ENCODE measurements at regions not wholly inside any gene's neighbourhood (a gene's known extent, or its start where the extent isn't known, plus 50 kb on each side); places are given as distances from the start of the nearest gene placed in this dataset.
"Not testable (repeated sequence)": the region's sequence is repeated elsewhere in the genome, so short reads cannot be mapped to it uniquely, and the experiment has no call there.

DNA sequence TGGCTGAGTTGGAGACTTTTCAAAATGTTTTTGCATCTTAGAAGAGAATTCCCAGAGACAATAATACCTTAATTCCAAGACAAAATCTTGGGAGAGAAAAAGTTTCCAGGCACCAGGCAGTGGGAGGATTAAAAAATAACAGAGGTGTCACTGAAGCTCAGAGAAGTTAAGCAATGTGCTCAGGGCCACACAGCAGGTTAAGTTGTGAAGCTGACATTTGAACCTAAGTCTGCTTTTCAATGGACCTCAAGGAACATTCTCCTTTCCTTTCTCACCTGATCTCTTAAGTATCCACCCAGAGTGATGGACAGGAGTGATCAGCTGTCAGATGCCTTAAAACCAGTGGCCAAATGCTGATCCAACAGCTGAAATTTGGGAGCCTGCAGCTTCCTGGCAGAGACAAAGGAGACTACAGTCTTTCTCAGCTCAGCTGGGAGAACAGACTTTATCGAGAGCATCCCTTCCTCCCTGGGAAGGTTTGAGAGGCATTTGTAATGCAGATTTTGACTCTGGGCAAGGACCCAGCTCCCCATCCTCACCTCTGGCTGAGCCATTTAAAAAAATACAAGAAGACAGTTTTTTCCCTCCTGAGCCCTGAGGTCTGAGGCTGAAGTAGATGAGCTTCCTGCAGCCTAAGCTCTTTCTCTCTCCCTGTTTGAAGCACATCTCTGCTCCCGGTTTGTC lies 174.9 kb upstream of the RPH3A start:
- no peak for DNase-seq (ENCODE audit: low read depth)

GRCh38 chr12:112617153-112617505 lies 174.4 kb upstream of the RPH3A start:
- no peak for DNase-seq (ENCODE audit: low read depth)

DNA sequence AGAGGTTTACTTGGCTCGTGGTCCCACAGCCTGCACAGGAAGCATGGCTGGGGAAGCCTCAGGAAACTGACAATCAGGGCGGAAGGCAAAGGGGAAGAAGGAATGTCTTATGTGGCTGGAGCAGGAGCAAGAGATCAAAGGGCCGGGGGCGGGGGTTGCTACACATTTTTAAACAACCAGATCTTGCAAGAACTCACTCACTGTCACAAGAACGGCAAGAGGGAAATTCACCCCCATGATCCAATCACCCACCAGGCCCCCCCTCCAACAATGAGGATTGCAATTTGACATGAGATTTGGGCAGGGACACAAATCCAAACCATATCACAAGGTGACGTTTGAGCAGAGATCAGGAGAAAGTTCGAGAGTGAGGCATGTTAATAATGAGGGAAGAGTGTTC lies 163.7 kb upstream of the RPH3A start:
- peak; percentile 7 for DNase-seq (ENCODE audit: low read depth)

DNA sequence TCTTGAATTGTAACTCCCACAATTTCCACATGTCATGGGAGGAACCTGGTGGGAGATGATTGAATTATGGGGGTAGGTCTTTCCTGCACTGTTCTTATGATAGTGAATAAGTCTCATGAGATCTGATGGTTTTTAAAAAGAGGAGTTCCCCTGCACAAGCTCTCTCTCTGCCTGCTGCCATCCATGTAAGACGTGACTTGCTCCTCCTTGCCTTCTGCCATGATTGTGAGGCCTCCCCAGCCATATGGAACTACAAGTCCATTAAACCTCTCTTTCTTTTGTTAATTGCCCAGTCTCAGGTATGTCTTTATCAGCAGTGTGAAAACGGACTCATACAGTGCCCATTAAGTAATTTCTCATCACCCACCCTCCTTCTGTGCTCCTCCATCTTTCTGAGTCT lies 159.6 kb upstream of the RPH3A start:
- not testable (repeated sequence) for DNase-seq (ENCODE audit: low read depth)

DNA sequence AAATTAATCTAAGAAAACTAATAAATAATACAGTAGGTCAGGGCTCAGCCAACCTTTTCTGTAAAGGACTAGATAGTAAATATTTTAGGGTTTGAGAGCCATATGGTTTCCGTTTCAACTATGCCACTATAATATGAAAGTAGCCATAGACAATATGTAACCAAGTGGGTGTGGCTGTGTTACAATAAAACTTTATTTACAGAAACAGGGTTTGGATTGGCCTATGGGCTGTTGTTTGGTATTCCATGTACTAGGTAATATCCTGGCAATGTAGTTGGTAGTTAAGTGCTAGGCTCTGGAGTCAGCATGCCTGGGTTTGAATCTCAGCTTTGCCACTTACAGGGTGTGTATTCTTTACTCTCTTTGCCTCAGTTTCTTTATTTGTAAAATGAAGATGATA lies 156.5 kb upstream of the RPH3A start:
- DNase-seq (ENCODE audit: low read depth): no peak

- DNase-seq (ENCODE audit: low read depth): no peak
Observed at GRCh38 chr12:112638420-112638819, 153.1 kb upstream of the RPH3A start.

DNA sequence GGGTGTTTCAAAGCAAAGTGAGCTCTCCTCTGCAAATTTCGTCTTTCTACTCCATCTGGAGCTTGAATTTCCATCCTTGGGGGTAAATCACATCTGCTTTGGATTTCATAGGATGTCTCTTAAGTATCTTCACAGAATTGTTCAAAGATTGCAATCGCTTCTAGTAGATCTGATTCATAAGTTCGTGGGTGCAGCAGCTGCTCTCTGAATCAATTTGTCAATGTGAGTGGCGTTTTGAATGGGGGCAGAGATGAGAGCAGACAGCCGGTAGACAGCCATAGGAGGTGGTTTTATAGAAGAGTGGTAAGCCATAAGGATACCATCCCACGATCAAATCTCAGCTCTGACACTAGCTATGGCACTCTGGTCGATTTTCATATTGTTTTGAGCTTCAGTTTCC lies 146.0 kb upstream of the RPH3A start:
- DNase-seq (ENCODE audit: low read depth): no peak

GRCh38 chr12:112656141-112656540 lies 135.4 kb upstream of the RPH3A start:
- no peak for DNase-seq (ENCODE audit: low read depth)

- DNase-seq (ENCODE audit: low read depth): no peak
Observed at GRCh38 chr12:112664569-112664968, 127.0 kb upstream of the RPH3A start.

GRCh38 chr12:112665958-112666357 lies 125.6 kb upstream of the RPH3A start:
- DNase-seq (ENCODE audit: low read depth): no peak

GRCh38 chr12:112671564-112671963 lies 120.0 kb upstream of the RPH3A start:
- DNase-seq (ENCODE audit: low read depth): no peak

- DNase-seq (ENCODE audit: low read depth): no peak
Observed at GRCh38 chr12:112674539-112674938, 117.0 kb upstream of the RPH3A start.

DNA sequence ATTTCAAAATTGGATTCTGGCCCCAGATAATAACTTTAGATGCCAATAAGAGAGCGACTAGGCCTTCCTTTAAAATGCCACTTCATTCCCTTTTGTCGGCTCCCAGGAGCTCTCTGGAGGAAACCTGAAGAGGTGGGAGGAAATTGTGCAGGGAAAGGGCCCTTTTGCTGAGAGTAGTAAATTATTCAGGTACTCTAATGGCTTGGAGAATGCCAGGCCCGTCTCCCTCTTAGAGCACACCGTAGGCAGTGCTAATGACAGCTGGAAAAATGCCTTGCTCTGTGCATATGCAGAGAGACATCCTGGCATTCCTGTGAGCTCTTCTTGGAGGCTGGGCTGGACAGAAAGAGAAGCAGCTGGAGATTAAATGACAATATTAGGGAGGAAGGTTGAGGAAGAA lies 115.0 kb upstream of the RPH3A start:
- DNase-seq (ENCODE audit: low read depth): no peak

- no peak for DNase-seq (ENCODE audit: low read depth)
Observed at GRCh38 chr12:112677050-112677765, 114.3 kb upstream of the RPH3A start.

DNA sequence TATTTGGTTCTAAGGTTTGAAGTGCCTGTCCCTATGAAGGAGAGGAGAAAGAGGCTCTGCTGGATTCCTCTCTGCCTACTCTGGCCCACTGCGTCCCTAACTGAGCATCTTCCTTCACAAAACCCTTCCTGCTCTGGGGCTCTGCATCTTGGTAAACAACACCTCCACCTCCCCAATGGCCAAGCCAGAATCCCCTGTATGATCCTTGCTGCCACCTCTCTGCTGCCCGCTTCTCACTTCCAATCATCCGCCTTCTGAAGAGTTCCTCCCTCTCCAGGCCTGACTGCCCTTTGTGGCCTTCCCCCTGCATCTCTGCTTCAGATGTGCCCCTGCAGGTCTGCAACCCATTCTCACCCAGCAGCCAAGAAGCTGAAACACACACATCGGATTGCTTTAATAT lies 110.6 kb upstream of the RPH3A start:
- no peak for DNase-seq (ENCODE audit: low read depth)

DNA sequence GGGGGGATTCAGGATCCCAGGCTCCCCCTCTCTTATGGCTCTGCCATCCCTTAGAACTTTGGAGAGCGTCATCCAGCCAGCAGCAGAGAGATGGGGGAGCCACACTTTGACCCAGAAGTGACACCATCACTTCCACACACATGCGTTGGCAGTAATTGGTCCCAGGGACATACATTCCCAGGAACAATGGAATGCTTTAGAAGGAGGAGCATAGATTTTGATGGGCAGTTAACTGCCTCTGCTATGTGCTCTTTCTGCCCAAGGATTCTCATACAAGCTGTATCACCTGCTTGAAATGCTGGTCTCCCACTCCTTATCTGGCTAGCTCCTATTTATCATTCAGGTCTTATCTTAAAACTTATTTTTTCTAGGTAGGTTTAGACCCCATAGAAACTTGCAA lies 109.0 kb upstream of the RPH3A start:
- DNase-seq (ENCODE audit: low read depth): no peak

GRCh38 chr12:112684742-112685141 lies 106.8 kb upstream of the RPH3A start:
- no peak for DNase-seq (ENCODE audit: low read depth)

DNA sequence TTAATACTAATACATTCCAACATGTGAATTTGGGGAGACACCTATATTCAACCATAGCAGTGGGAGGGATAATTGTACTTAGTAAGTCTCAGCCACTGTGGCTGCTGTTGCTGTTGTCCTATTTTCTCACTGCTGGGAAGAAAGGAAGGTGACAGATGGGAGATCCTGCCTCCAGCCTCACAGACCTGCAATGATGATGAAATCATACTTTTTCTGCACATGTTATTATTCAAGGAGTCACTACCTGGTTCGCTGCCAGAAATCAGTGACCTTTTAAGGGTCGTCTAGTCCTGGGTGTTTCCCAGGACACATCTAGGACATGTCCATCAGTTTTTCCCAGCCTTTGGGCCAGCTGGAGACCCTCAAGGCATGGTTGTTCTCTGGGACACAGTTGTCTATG lies 106.2 kb upstream of the RPH3A start:
- no peak for DNase-seq (ENCODE audit: low read depth)

- DNase-seq (ENCODE audit: low read depth): no peak
Observed at GRCh38 chr12:112686373-112686772, 105.2 kb upstream of the RPH3A start.

DNA sequence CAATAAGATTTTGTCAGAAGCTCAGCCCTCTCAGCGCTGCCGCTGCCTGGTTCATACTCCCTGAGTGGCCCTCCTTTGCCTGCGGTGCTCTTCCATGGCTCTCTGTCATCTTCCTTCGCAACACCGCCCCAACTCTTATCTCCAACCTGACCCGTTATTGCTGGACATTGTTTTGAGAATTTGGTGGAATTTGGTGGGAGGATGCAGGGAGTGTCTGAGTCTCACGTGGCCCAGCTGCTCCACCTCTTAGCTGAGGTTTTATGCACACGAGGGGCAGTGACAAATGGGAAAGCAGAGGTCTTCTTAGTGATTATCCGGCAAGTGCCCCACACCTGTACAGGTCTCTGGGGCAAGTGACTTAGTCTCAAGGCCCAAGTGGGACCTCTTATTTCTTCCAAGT lies 97.5 kb upstream of the RPH3A start:
- no peak for DNase-seq (ENCODE audit: low read depth)

GRCh38 chr12:112697441-112697840 lies 94.1 kb upstream of the RPH3A start:
- not testable (repeated sequence) for DNase-seq (ENCODE audit: low read depth)

GRCh38 chr12:112705037-112705632 lies 86.4 kb upstream of the RPH3A start:
- DNase-seq (ENCODE audit: low read depth): no peak

DNA sequence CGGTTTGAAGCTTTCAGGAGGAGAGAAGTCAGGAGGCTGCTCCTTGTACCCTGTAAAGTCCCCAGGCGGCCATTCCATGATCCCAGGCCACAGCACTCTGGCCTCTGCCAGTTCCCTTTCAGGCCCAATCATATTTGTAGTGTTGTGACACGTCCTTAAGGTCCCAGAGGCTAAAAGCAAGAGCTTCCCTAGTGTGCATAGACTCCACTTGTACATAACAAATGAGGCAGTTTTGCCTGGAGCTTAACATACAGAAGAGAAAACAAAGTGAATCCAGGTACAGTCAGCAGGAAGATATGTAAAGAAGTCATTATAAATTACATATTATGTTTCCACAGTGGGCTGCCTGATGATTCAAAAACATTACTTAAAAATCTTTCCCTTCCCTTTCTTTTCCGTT lies 81.1 kb upstream of the RPH3A start:
- no peak for DNase-seq (ENCODE audit: low read depth)

- DNase-seq (ENCODE audit: low read depth): no peak
Observed at GRCh38 chr12:112711026-112711425, 80.5 kb upstream of the RPH3A start.
